K562 (cell line): ENCODE measurements at regions not wholly inside any gene's neighbourhood (a gene's known extent, or its start where the extent isn't known, plus 50 kb on each side); places are given as distances from the start of the nearest gene placed in this dataset.

ENCODE experiments used
- ATAC-seq: fragments of 200-7000 bp; cut with Tn5 transposase; 3 replicates; pipeline ENCODE4 v1.9.1; 2020; ENCODE audit warnings: moderate library complexity
- BruUV-seq: library from RNA; stranded (reverse); fragments of 400-500 nt; replicated peaks from 2 replicates; lab custom pipeline; 2021; lab: Mats Ljungman, UMichigan
- CTCF ChIA-PET: fragments of 300-600 bp; formaldehyde crosslinking; extraction: SDS; loops from one replicate; lab custom pipeline; 2021; ENCODE audit warnings: low intra/inter-chr PET ratio; lab: Yijun Ruan, JAX
- POLR2A ChIA-PET: fragments of 300-600, 350-650 bp; sonication (Branson Sonifier 250); formaldehyde crosslinking; extraction: SDS; loops from one replicate; lab custom pipeline; 2021; ENCODE audit warnings: antibody characterized with exemption, inconsistent platforms; lab: Yijun Ruan, JAX
- DNase-seq, 4 experiments: peaks; one replicate each; pipeline versions ENCODE4 v3.0.0 to v3.0.0-alpha.2; 2011 to 2018; ENCODE audit warnings: low spot score in 3 of 4, mixed read lengths in 3 of 4; ENCODE audit errors: extremely low read depth in 1 of 4
- FAIRE-seq: peaks from 2 replicates; lab custom pipeline; 2011; peaks lifted over from hg19 to GRCh38; lab: Jason Lieb, UNC
- H2AFZ ChIP-seq: 2 replicates; pipeline ENCODE4 v1.6.0; 2011; ENCODE audit warnings: low read depth, low read length, control low read depth, inconsistent platforms
- H3K27ac ChIP-seq: fragments of 200-600 bp; 3 replicates; pipeline ENCODE4 v1.8.0; 2011; ENCODE audit warnings: low read depth, mild to moderate bottlenecking, control low read depth, inconsistent platforms, low read length, moderate library complexity, mixed read lengths; ENCODE audit errors: extremely low read depth
- H3K27me3 ChIP-seq, 2 experiments: fragments of 300-600 bp in 1 of 2; 2 replicates in 1 of 2; 3 replicates in 1 of 2; pipeline versions ENCODE4 v1.6.0 to v1.8.0; 2011; ENCODE audit warnings: inconsistent platforms in 2 of 2, low read length in 2 of 2, mild to moderate bottlenecking in 1 of 2, mixed read lengths in 1 of 2, moderate library complexity in 1 of 2; ENCODE audit not compliant: control insufficient read depth in 2 of 2, insufficient read depth in 2 of 2
- H3K36me3 ChIP-seq: fragments of 300-600 bp; 3 replicates; pipeline ENCODE4 v1.8.0; 2011; ENCODE audit warnings: mild to moderate bottlenecking, low read length, inconsistent platforms; ENCODE audit not compliant: control insufficient read depth, insufficient read depth
- H3K4me1 ChIP-seq, 2 experiments: fragments of 200-600 bp in 1 of 2; replicated peaks in 1 of 2; 2 replicates in 1 of 2; 3 replicates in 1 of 2; pipeline versions ENCODE4 v1.5.1 to v1.8.0; 2011; ENCODE audit warnings: inconsistent platforms in 2 of 2, low read length in 2 of 2, mild to moderate bottlenecking in 1 of 2, mixed read lengths in 1 of 2, moderate library complexity in 1 of 2; ENCODE audit not compliant: control insufficient read depth in 2 of 2, insufficient read depth in 2 of 2
- H3K4me2 ChIP-seq: 2 replicates; pipeline ENCODE4 v1.6.1; 2011; ENCODE audit warnings: low read length, control low read depth, inconsistent platforms, mixed read lengths; ENCODE audit not compliant: insufficient read depth
- H3K4me3 ChIP-seq: fragments of 200-600 bp; sonication (generic), shearing (Covaris generic); 2 replicates; pipeline ENCODE4 v1.5.1; 2016; ENCODE audit warnings: control low read depth, inconsistent platforms
- H3K79me2 ChIP-seq: fragments of 200-600 bp; 3 replicates; pipeline ENCODE4 v1.8.0; 2011; ENCODE audit warnings: low read length, inconsistent platforms; ENCODE audit not compliant: control insufficient read depth, insufficient read depth
- H3K9ac ChIP-seq, 2 experiments: 2 replicates each; pipeline versions ENCODE4 v1.6.0 to v1.6.1; 2011; ENCODE audit warnings: low read depth in 2 of 2, low read length in 2 of 2, control low read depth in 1 of 2, inconsistent platforms in 1 of 2, mild to moderate bottlenecking in 1 of 2, mixed read lengths in 1 of 2; ENCODE audit not compliant: insufficient read depth in 1 of 2
- H3K9me1 ChIP-seq: one replicate; pipeline ENCODE4 v1.6.0; 2011; ENCODE audit warnings: inconsistent platforms, mild to moderate bottlenecking, low read length, moderate library complexity; ENCODE audit not compliant: control insufficient read depth, insufficient read depth
- H3K9me3 ChIP-seq: replicated peaks from 2 replicates; pipeline ENCODE4 v1.5.1; 2011; ENCODE audit warnings: low read depth, low read length, inconsistent platforms; ENCODE audit not compliant: control insufficient read depth, insufficient read depth
- H4K20me1 ChIP-seq: replicated peaks from 2 replicates; pipeline ENCODE4 v1.6.1; 2011; ENCODE audit warnings: low read length, inconsistent platforms, mixed read lengths; ENCODE audit not compliant: control insufficient read depth, insufficient read depth
- CBX3 ChIP-seq, 2 experiments: IDR thresholded peaks; 1 replicate in 1 of 2; 2 replicates in 1 of 2; pipeline ENCODE4 v1.6.1; 2012; ENCODE audit warnings: inconsistent platforms in 2 of 2, low read length in 2 of 2, borderline replicate concordance in 1 of 2, control low read depth in 1 of 2
- CEBPB ChIP-seq: fragments of 450-650 bp; IDR thresholded peaks from 2 replicates; pipeline ENCODE4 v1.6.1; 2016; ENCODE audit warnings: missing genetic modification characterization, missing compliant biosample characterization
- CREB3 ChIP-seq: fragments of 450-650 bp; conservative IDR thresholded peaks from 2 replicates; pipeline ENCODE4 v1.6.1; 2016; ENCODE audit warnings: missing genetic modification characterization, low read depth, mild to moderate bottlenecking, missing compliant biosample characterization, moderate library complexity
- ELF1 ChIP-seq: fragments of 200-800 bp; sonication (Bioruptor generic); IDR thresholded peaks from 2 replicates; pipeline ENCODE4 v1.6.1; 2016; ENCODE audit warnings: missing genetic modification characterization, missing compliant biosample characterization
- NFIX ChIP-seq: fragments of 250-450 bp; sonication (Bioruptor Pico); IDR thresholded peaks from 2 replicates; pipeline ENCODE4 v1.4.0; 2020; ENCODE audit warnings: low read depth, mild to moderate bottlenecking, moderate library complexity
- RBBP5 ChIP-seq: fragments of 200-600 bp; sonication (generic); IDR thresholded peaks from 2 replicates; pipeline ENCODE4 v1.6.1; 2012; ENCODE audit warnings: borderline replicate concordance, mild to moderate bottlenecking, low read length, control low read depth, inconsistent platforms; ENCODE audit not compliant: insufficient read depth, poor library complexity, severe bottlenecking
- SMAD1 ChIP-seq: fragments of 150-350 bp; IDR thresholded peaks from 2 replicates; pipeline ENCODE4 v1.6.1; 2014; ENCODE audit warnings: low read length, low read depth; ENCODE audit not compliant: partially characterized antibody
- XRCC4 ChIP-seq: IDR thresholded peaks from one replicate; pipeline ENCODE4 v1.6.1; 2011; ENCODE audit not compliant: insufficient read depth, insufficient read length; ENCODE audit errors: extremely low read depth
- ZNF780A ChIP-seq: fragments of 250-450 bp; sonication (Bioruptor Pico); IDR thresholded peaks from 2 replicates; pipeline ENCODE4 v1.5.0; 2021; ENCODE audit warnings: mild to moderate bottlenecking
- WGBS: fragments of 100-300 bp; shearing (Covaris generic); methylation state at CpG from one replicate; pipeline ENCODE4 v1.1.6; 2016; ENCODE audit warnings: low coverage, mixed read lengths; ENCODE audit not compliant: insufficient coverage; ENCODE audit errors: missing lambda C conversion rate; 5-methylcytosine and 5-hydroxymethylcytosine counted together
- in situ Hi-C: fragments of 300-500 bp; cut with MboI; formaldehyde crosslinking; loops from 4 replicates; pipeline ENCODE4 v1.15.0; 2018; ENCODE audit warnings: inconsistent platforms, mixed read lengths
- intact Hi-C: fragments of 100-400 bp; cut with micrococcal nuclease; formaldehyde crosslinking; loops from 2 replicates; pipeline ENCODE4 v1.14.2; 2022

DNA sequence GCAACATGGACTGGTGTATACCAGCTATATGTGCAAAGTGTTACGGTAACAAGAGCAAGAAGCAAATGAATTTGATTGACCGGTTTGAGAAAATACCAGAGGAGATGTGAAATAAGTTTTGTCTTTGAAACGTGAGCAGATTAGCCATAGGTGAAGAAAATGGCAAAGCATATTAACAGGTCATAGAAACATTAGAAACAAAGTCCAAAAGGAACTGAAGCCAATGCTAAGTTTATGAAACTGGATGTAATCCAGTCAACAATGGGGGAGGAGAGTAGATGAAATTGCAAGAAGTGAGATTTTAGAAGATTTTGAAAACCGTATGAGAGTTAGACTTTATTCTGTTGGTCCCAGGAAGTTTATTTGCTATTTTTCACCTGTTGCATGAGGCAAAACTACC lies 1315.4 kb upstream of the CHAC2 start:
- no peak for ATAC-seq
- CTCF ChIA-PET = no interaction called here
- H3K27me3 ChIP-seq = no peaks in the 10 kb centered on the region
- 2% methylated on average over 4 of the region's 4 CpGs for WGBS
- H3K27ac ChIP-seq = no peak overlapping the region
- no peak overlapping the region for H3K9ac ChIP-seq
- no peak overlapping the region for H3K4me3 ChIP-seq
- in situ Hi-C loops (no loop called here), intact Hi-C loops (no loop called here)
- H4K20me1 ChIP-seq = no peaks in the 10 kb centered on the region
- no peaks in the 10 kb centered on the region for H3K79me2 ChIP-seq
- no peaks in the 10 kb centered on the region; the same call in 1 of the 2 replicates for H3K9me3 ChIP-seq
- no TSS peak for BruUV-seq
- H3K9me1 ChIP-seq = no peaks in the 10 kb centered on the region
- H3K36me3 ChIP-seq = no peaks in the 10 kb centered on the region
- H3K4me2 ChIP-seq = no peak overlapping the region
- no peak overlapping the region for H2AFZ ChIP-seq
- TF ChIP-seq SMAD1 (no peak), NFIX (CRISPR knock-in tag) (no peak), CBX3 (IDR thresholded peaks at IDR 0.05; ENCODE audit: borderline replicate concordance in 1 of 2, low read length in 2 of 2) (no peak), ZNF780A (CRISPR knock-in tag) (no peak), ELF1 (tag) (no peak), CEBPB (no peak), RBBP5 (no peak), XRCC4 (no peak), CREB3 (no peak)
- POLR2A ChIA-PET = no interaction called here
- H3K4me1 ChIP-seq = no peaks in the 10 kb centered on the region
- no peak for FAIRE-seq
- DNase-seq = no peak
